Transverse colon (tissue), 4 donors: ENCODE measurements at regions not wholly inside any gene's neighbourhood (a gene's known extent, or its start where the extent isn't known, plus 50 kb on each side); places are given as distances from the start of the nearest gene placed in this dataset.

Source experiments
- DNase-seq: peaks from one replicate; pipeline ENCODE4 v3.0.0-alpha.2; 2019
- H3K27ac ChIP-seq, 4 donors: fragments of 200-600 bp; sonication (generic); 2 replicates each; pipeline ENCODE4 v1.5.1; 2016 to 2018; ENCODE audit warnings: inconsistent platforms in 4 of 4
- H3K27me3 ChIP-seq: fragments of 200-600 bp; sonication (generic); 2 replicates; pipeline ENCODE4 v1.5.1; 2017; ENCODE audit warnings: inconsistent platforms
- H3K36me3 ChIP-seq, 4 donors: fragments of 200-600 bp; sonication (generic); 2 replicates each; pipeline ENCODE4 v1.5.1; 2017 to 2019; ENCODE audit warnings: inconsistent platforms in 4 of 4
- H3K4me1 ChIP-seq, 4 donors: fragments of 200-600 bp; sonication (generic); 2 replicates each; pipeline ENCODE4 v1.5.1; 2017 to 2020; ENCODE audit warnings: inconsistent platforms in 4 of 4
- H3K4me3 ChIP-seq, 4 donors: fragments of 200-600 bp; sonication (generic); 1 replicate in 1 of 4; 2 replicates in 3 of 4; pipeline versions ENCODE4 v1.5.1 to v1.6.1; 2017 to 2019; ENCODE audit warnings: inconsistent platforms in 4 of 4
- H3K9me3 ChIP-seq, 2 donors: fragments of 200-600 bp; sonication (generic); 2 replicates each; pipeline ENCODE4 v1.5.1; 2017 to 2019; ENCODE audit warnings: inconsistent platforms in 2 of 2
- CTCF ChIP-seq, 5 experiments: fragments of 200-600 bp in 3 of 5; fragments of 450-650 bp in 2 of 5; sonication (generic) in 3 of 5; IDR thresholded peaks; 1 replicate in 2 of 5; 2 replicates in 3 of 5; pipeline ENCODE4 v1.5.1; 2016 to 2017; ENCODE audit warnings: antibody characterized with exemption in 5 of 5, inconsistent platforms in 3 of 5, mild to moderate bottlenecking in 2 of 5, moderate library complexity in 1 of 5
- EP300 ChIP-seq: sonication (generic); formaldehyde crosslinking; IDR thresholded peaks from one replicate; pipeline ENCODE4 v1.6.1; 2017; ENCODE audit warnings: antibody characterized with exemption, low read depth
- POLR2A ChIP-seq: fragments of 450-650 bp; IDR thresholded peaks from one replicate; pipeline ENCODE4 v1.6.1; 2016; ENCODE audit warnings: antibody characterized with exemption, mild to moderate bottlenecking, moderate library complexity
- POLR2AphosphoS5 ChIP-seq, 3 donors: sonication (generic); formaldehyde crosslinking; IDR thresholded peaks; one replicate each; pipeline ENCODE4 v1.6.1; 2016; ENCODE audit warnings: antibody characterized with exemption in 3 of 3
- WGBS, 2 donors: methylation state at CpG; one replicate each; pipeline ENCODE4 v1.1.5; 2018; ENCODE audit warnings: low coverage in 1 of 2; 5-methylcytosine and 5-hydroxymethylcytosine counted together
- in situ Hi-C, 4 donors: fragments of 200-750 bp; cut with MboI; loops; one replicate each; pipeline versions ENCODE4 v1.15.0 to v1.15.1; 2017; ENCODE audit warnings: low sequenced_read_pairs in 3 of 4, low pct_ligation_motif_present in 1 of 4, low pct_unique_long_range_greater_than_20kb in 1 of 4
- intact Hi-C: fragments of 100-400 bp; cut with DNase I; formaldehyde crosslinking; loops from one replicate; pipeline ENCODE4 v1.15.1; 2023; ENCODE audit warnings: low total_unique reads

- no peak for TF ChIP-seq POLR2A
- no peak for TF ChIP-seq CTCF (IDR thresholded peaks at IDR 0.05)
- no peak for TF ChIP-seq POLR2AphosphoS5 (IDR thresholded peaks at IDR 0.05)
- no peak for TF ChIP-seq EP300
- 83% methylated on average over 14 of the region's 14 CpGs; no CpG with 5 or more reads in 1 of the 2 donors for WGBS, 2 donors
- H3K4me1 ChIP-seq = peaks cover 4 to 26% (median 23%) of the 10 kb centered on the region in 4 donors
- no peak overlapping the region for H3K27ac ChIP-seq
- no peaks in the 10 kb centered on the region for H3K36me3 ChIP-seq
- in situ Hi-C loops = no loop called here
- intact Hi-C loops = no loop called here
- no peaks in the 10 kb centered on the region for H3K9me3 ChIP-seq
- DNase-seq = no peak
- H3K4me3 ChIP-seq = no peak overlapping the region
- H3K27me3 ChIP-seq = no peaks in the 10 kb centered on the region
Measured at GRCh38 chr10:128687927-128688549, 561.8 kb upstream of the MKI67 start.

- intact Hi-C loops (no loop called here), in situ Hi-C loops (no loop called here)
- TF ChIP-seq CTCF (IDR thresholded peaks at IDR 0.05) (no peak), POLR2A (no peak), POLR2AphosphoS5 (IDR thresholded peaks at IDR 0.05) (no peak), EP300 (no peak)
- no peak for DNase-seq
- H3K36me3 ChIP-seq = no peaks in the 10 kb centered on the region
- 88 to 93% methylated on average over 2 to 5 of the region's 5 CpGs for WGBS, 2 donors
- no peak overlapping the region for H3K27ac ChIP-seq
- H3K27me3 ChIP-seq = no peaks in the 10 kb centered on the region
- no peak overlapping the region for H3K4me3 ChIP-seq
- no peaks in the 10 kb centered on the region for H3K9me3 ChIP-seq
- H3K4me1 ChIP-seq = peaks cover 4 to 17% (median 16%) of the 10 kb centered on the region in 4 donors
Measured at GRCh38 chr10:128689667-128690066, 563.4 kb upstream of the MKI67 start.

GRCh38 chr10:128693493-128694131 is 567.4 kb upstream of the MKI67 start:
- 45 to 76% methylated on average over 2 to 11 of the region's 11 CpGs for WGBS, 2 donors
- Histone ChIP-seq H3K4me1 (no peaks in the 10 kb centered on the region), H3K27me3 (no peaks in the 10 kb centered on the region), H3K27ac (no peak overlapping the region), H3K36me3 (no peaks in the 10 kb centered on the region), H3K4me3 (no peak overlapping the region), H3K9me3 (no peaks in the 10 kb centered on the region)
- DNase-seq = no peak
- in situ Hi-C loops = no loop called here
- intact Hi-C loops = no loop called here
- TF ChIP-seq POLR2AphosphoS5 (IDR thresholded peaks at IDR 0.05) = no peak
- TF ChIP-seq CTCF (IDR thresholded peaks at IDR 0.05) = no peak
- TF ChIP-seq EP300 = no peak
- TF ChIP-seq POLR2A = no peak

GRCh38 chr10:128694168-128694850 is 568.1 kb upstream of the MKI67 start:
- H3K27me3 ChIP-seq = no peaks in the 10 kb centered on the region
- WGBS, 2 donors = 95 to 96% methylated on average over 11 to 24 of the region's 24 CpGs
- H3K36me3 ChIP-seq = no peaks in the 10 kb centered on the region
- in situ Hi-C loops (no loop called here), intact Hi-C loops (no loop called here)
- no peak overlapping the region for H3K4me3 ChIP-seq
- no peak for DNase-seq
- H3K9me3 ChIP-seq = no peaks in the 10 kb centered on the region
- H3K4me1 ChIP-seq = no peaks in the 10 kb centered on the region
- no peak overlapping the region for H3K27ac ChIP-seq
- no peak for TF ChIP-seq CTCF (IDR thresholded peaks at IDR 0.05)
- no peak for TF ChIP-seq EP300
- no peak for TF ChIP-seq POLR2A
